ENCODE measurements at regions not wholly inside any gene's neighbourhood (a gene's known extent, or its start where the extent isn't known, plus 50 kb on each side); places are given as distances from the start of the nearest gene placed in this dataset.

DNA sequence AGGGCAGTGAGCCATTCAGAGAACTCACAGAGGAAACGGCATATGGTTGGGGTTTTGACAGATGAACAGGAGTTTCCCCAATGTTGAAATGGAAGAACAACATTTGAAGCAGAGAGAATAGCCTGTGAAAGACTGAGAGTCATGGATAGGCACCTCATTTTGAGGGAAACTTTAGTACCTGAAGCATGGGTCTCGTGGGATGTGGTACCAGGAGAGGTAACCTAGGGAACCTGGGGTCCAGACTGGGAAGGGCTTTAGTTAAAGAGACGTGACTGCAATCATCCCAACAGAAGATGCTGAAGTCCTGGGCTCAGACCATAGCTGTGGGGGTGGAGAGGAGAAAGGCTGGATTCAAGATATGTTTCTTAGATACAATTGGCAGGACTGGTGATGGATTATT lies 137.8 kb upstream of the CCL2 start:
- no peak for DNase-seq

DNA sequence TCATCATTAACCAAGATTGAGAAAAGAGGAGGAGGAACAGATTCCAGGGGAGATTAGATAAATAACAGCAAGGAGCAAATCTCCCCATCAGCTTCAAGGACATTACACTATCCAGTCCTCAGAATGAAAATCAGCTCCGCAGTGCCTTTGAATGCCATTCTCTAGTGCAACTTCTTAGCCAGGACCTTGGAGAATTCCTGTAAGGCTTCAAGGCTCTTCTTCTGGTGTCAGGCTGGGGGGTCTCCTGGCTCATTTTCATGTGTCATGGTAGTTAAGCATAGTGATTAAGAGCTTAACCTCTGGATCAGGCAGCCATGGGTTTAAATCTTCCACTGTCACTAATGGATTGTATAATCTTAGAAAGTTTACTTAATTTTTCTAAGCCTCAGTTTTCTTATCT lies 137.3 kb upstream of the CCL2 start:
- DNase-seq = no peak

DNA sequence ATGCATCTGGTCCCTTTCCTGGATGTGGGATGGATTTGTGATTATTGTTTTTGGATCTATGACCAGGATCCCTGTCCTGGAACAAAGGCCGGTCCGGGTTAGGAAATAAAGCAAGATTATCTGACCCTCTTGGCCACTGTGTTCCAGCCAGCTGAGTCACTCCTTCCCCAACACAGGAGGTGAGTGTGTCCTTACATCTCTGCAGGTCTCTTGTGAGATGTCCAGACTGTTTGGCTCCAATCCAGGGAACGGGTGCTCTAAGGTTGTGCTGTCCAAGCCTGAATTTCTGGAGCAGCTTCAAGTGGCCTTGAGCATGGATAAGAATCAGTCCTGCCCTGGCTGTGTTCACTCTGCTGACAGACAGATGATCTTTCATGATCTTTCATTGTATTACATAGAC lies 136.5 kb upstream of the CCL2 start:
- no peak for DNase-seq

DNA sequence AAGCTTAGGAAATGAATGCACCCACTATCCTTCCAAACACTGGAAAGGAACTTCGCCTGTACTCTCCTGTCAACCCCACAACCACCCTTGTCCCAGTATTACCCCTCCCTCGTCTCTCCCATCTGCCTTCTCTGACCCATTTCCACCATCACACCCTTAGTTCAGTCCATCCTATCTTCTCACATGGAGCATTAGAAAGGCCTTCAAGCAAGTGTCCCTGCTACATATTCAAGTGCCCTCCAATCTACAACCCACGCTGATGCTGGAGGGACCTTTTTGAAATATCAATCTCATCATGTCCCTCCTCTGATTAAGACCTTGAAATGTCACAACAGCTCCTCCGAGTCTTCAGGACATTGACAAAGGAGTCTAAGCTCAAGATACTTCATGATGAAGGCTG lies 133.8 kb upstream of the CCL2 start:
- DNase-seq = no peak

DNA sequence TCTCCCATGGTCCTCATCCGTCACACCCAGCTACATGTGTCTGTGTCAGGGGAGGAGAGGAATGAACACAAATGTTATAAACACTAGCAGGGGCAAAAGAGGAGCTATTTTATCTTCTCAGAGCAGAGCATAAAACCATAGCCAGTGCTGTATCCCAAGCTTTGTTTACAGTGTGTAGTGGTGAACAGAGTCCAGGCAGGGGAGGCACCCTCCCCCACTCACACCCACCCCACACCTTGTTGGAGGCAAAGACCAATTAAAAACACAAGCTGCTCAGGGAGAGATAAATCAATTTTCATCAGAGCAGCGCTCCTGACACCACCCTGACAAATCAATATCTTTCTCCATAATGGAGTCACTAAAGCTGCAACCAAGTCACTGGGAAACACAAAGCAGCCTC lies 132.6 kb upstream of the CCL2 start:
- DNase-seq = no peak

DNA sequence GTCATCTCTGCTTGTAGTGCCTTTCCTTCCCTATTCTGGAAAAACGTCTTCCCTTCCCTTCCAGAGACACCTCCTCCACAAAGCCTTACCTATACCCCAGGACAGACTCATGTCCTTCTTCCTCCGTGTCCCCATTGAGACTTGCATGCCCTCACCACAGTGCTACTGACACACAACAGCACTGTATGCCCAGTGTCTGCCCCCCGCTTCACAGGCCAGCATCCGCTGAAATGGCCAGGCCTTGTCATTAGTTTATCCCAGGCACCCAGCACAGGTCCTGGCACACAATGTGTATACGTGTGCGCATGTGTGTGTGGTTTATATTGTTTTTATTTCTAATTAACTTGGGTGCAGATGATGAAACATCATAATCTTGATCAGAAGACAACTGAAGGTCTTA lies 130.1 kb upstream of the CCL2 start:
- DNase-seq = no peak

DNA sequence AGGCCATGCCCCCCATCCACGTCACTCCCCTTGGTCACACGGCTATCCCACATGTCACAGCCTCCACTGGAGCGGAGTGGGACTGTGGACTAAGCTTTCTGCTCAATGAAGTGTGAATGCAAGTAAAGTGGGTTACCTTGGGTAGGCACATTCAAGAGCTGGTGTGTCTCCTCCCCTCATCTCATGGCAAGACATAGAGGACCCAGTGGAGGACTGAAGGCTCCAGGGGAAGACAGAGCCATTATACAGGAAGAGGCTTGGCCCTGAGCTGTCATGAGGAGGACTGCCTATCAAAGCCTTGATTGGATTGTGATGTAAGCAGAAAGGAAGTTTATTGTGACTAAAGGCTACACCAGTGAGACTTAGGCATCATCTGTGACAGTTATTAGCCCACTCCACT lies 129.2 kb upstream of the CCL2 start:
- no peak for DNase-seq

DNA sequence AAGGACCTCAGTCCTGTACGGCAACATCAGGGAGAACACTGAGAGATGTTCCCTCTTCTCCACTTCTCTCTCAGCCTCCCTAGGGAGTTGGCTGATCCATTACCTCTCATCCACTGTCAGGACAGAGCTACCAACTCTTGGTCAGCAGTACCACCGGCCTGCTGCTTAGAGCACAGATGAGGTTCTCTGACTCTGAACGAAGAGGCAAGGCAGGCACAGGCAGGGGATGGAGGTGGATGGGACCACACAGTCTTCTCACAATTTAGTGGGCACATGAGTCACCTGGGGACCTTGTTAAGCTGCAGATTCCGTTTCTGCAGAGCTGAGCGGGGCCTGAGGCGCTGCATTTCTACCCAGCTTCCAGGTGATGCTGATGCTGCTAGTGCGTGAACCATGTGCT lies 128.6 kb upstream of the CCL2 start:
- DNase-seq = no peak

DNA sequence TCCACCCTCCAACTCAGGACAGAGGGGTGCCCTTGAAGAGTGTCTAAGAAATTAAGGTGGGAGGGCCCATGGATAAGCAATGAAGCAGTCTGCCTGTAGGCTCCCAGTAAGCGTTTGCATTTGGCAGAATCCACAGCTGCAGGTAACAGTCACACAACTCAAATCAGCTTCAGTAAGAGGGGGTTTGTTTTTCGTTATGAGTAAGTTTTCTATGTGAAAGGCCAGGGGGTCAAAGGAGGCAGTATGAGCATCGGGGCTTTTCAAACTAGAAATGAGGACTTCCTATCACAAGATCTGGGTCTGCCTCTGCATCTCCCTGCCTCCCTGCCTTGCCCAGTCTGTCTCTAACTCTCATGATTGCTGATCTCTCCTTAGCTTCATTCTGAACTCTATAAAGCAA lies 128.1 kb upstream of the CCL2 start:
- no peak for DNase-seq

DNA sequence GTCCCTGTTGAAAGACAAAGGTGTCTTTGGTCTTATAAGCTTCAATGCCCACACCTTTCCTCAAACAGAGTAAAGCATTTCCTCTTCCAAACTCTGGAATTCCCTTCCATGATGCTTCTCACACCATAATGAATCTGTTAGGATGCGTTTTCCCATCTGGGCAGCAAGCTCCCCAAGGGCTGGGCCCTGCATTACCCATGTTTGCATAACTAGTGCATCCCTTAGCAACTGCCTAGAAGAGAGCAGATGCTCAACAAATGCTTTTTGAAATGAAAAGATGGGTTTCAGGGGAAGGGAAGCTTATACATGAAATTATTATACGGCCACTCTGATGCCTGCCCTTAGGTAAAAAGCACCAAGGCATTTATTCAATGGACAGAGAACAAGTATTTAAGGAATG lies 124.5 kb upstream of the CCL2 start:
- no peak for DNase-seq

DNA sequence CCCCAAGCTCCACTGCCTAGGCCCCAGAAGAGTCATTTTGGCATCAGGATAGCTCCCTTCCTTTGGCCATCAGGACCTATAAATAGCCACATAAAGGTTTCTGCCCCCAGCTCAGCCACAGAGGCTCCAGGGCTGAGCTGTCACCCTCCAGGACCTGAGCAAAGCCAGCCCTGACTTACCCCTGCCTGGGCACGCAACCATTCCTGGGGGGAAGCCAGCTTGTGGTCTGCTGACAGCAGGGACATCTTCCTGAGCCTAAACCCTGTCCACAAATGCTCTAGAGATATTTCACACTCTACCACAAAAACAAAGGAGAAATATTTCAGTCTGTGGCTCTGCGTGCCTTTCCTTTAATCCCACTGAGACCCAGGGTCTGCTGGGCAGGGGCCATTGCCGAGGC lies 123.7 kb upstream of the CCL2 start:
- DNase-seq = no peak

DNA sequence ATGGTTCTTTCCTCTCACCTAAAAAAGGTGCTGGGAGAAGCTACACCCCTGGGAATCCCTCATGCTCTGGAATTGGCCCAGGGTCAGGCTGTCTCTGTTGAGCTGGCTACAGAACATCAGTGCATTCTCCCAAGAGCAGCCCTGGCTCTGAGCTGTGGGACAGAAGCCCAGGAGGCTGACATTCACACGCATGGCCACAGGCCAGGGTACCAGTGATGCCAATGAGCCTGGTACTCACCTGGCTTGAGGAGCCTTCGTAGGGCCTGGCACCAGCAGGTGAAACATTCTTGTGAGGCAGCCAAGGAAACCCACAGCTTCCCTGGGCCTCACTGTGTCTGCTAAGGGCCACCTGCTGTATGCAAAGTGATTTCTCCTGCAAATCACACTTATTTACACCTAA lies 121.7 kb upstream of the CCL2 start:
- DNase-seq = no peak

DNA sequence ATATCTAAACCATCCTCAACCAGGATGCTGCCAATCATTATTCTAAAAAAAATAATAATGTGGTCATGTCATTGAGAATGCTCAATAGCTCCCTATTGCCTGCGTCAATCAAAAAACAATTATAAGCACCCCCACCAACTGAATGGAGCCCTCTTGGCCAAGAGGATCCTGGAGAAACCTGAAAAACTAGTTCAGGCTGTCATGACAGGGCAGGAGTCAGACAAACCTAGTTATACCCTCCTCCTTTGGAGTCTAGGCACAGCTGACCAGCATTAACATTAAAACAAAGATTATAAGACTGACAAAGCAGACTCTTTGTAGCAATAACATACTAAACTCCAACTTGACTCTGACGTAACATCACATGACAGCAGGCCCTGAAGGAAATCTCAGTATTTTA lies 119.2 kb upstream of the CCL2 start:
- no peak for DNase-seq

DNA sequence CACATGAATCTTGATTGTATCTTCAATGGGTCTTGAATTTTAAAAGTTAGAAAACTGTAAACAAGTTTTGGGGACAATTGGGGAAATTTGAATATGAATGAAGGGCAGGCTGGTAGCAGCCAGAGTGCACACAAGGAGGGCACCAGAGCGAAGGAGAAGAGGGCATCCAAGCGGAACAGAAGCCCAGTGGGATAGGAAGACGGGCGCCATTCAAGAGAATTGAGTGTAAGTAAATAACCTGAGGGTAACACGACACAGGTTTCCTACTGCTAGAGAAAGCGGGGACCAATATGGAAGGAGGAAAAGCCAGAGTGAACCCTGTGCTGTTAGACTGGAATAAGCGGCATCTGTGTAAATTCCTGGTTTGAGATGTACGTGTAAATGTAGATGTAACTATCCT lies 115.1 kb upstream of the CCL2 start:
- no peak for DNase-seq

DNA sequence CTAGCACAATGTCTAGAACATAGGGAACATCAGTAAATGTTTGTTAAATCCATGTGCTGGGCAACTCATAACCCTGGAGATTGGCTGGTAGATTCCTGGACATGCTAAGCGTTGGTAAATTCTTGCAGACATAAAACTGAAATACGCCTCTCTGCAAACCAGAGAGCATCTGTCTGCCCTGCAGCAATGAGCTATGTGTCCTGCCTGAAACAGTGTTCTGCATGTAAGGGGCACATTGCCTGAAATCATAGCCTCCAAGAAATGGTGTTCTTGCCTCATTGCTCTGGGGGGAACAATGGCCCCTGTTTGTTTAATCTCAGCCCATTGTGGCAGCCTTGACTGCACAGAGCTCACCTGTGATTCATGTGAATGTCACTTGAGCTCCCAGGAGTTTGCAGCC lies 113.5 kb upstream of the CCL2 start:
- DNase-seq = no peak

DNA sequence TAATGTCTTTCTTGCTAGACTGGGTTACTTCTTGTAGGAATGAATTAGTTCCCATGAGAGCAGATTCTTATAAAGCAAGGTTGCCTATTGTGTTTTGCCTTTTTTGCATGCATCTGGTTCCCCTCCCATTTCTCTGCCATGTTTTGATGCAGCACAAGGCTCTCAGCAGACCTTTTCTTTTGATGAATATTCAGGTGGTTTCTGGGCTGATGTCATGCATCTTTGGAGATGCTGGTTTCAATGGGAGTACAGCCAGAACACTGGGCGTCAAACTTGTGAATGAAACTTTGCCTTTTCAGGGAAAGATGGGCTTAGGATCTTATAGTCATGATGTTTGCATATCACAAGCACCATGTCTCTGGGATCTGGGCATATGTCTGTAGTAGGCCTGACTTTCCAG lies 111.7 kb upstream of the CCL2 start:
- no peak for DNase-seq

DNA sequence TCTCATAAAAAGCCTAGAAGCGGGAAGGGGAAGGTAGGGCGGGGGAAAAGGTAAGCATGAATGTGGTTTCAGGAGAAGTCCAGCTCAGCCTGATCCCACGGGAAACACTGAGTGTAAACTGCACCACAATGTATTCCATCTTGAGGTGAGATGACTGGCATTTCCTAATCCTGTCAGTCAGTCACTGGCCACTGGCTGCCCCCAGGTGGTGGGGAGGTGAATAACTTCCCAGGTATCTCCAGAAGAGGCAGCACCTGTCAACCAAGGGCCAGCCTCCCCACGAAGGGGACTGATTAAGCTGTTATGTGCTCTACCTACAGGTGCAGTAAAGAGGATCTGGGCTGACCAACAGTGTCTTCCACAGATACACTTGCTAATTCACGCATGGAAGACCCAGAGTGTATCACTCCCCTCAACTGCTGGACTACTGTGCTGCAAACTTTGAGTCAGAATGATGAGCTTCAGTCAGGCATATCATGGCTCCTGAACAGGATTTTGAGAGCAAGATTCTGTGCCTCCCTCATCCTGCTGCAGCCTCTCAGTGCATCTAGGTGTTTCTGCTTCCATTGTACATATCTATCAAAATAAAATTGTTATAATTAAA lies 108.5 kb upstream of the CCL2 start:
- no peak for DNase-seq

DNA sequence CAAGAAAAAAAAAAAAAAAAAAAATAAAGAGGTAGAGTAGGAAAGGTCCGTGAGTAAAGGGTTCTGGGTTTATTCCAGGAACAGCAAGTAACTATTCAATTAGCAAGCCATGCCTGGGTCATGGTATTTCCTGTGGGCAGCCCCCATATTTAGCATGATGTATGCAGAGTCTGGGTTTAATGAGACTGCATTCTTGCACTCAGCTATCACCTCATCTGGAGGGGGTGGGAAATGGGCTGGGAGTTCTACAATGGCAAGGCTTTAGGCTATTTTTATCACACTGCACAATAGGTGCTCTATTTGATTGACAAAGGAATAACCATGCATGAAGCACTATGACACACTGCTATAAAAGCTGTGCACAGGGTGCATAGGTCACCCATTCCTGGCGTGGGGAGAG lies 104.0 kb upstream of the CCL2 start:
- no peak for DNase-seq

DNA sequence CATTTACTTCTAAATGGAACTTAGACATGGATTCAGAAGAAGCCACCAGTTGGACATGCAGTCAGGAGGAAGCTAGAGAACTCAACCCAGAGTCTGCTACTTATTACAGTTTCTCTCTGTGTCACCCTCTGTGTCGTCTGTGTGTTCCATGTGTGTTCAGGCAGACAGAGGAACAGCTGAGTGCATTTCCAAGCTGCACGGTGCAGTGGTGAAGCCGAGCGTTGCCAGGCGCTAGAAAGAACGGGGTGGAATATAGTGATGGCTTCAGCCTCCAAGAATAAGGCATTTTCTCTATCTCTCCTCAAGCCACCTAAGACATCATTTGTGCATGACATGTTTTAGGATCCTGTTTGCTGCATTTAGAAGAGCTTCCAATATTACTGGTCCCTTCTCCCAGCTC lies 101.1 kb upstream of the CCL2 start:
- DNase-seq = no peak

DNA sequence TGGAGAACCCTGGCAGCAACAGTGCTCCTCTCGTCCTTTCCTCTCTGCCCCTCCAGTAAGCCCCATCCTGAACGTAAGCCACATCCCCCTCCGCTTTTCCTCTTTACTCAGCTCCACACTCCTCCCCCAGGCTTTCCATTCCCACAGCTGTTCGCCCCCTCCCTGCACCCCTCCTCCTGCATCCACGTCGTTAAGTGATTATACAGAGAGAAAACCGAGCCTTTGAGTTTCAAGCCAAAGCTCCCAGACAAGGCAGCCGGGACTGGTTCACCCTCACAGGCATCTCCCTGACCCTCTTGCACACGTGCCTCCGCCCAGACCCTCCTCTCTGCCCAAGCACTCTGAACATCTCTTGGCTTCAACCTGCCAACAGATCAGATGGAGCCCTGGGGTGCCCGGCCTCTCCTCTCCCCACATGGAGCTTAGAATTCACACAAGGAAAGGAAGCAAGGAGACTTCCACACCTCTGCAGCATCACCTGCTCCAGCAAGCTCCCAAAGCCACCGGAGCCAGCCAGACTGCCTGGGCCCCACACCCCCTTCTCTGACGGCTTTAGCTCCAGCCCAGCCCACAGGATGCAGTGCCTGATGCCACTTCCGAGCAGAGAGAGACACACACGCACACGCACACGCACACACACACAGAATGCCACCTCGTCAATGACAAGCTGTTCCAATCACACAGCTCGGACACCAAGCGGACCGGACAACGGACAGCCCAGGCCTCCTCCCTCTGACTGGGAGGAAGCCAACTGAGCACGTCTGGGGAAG lies 99.9 kb upstream of the CCL2 start:
- no peak for DNase-seq

DNA sequence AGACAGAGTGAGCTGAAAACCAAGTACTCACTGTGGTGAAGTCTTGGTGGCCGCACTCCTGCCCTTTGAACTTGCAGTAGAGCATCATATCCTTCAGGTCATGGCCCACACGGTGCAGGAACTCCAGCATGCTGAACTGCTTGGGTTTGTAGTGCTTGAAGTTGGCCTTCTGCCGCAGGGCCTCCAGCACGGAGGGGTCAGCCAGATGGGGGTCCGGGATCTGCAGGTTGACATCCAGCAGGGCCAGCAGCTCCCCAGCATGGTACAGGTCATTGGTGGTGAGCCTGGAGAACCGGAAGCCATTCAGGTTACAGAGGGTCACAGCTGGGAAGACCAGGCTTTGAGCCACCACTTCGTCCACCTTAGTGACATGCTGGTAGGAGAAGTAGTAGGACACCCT lies 99.1 kb upstream of the CCL2 start:
- no peak for DNase-seq

DNA sequence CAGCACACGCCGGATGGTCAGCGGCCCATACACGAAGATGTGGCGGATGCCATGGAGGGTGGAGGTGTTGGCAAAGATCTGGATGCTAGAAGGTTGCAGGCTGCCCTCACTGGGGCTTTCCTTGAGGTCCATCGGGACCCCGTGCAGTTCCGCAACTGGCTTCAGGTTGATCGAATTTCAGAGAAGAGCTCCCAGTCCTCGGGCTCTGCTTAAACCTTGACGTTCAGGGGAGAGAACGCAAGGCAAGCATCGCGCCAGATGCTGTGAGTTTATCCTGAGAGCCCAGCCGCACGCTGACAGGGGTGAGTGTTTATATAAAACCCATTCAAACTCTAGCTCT lies 98.7 kb upstream of the CCL2 start:
- DNase-seq = no peak

DNA sequence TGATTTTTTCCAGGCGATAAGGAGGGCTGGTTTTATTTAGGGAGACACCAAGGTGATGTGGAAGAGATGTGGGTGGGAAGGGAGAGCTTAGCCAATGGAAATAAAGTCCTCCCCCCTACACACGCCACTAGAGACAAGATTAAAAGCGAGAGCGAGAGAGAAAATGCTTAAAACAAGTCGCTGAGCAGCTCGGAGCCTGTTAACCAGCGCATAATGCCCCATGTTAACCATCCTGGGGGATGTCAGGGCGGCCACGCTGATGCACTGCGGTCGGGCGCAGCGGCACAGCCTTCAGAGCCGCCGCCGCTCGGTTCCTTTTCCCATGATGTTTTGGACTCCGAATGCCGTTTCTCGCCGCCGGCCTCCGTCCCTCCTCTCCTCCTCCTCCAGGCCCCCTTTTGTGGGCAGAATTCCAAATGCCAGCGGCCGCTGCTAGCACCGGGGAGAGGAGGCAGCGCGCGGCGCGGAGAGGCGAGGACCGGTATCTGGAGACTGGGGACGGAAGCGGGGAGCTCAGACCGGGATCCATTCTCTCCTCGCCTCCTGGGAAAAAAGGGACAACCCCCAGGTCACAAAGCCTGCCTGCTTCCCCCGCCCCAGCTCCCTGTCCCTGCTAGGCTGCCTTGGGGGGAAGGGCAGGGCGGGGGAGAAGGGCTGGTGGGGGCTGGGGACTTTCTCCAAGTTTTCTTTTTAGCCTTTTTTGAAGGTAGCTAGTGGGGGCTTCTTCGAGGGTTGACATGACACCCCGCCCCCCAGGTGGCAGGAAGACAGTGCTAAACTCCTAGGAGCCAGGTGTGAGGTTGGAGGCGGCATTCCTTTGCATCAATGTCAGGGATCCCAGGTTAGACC lies 98.1 kb upstream of the CCL2 start:
- DNase-seq = no peak

DNA sequence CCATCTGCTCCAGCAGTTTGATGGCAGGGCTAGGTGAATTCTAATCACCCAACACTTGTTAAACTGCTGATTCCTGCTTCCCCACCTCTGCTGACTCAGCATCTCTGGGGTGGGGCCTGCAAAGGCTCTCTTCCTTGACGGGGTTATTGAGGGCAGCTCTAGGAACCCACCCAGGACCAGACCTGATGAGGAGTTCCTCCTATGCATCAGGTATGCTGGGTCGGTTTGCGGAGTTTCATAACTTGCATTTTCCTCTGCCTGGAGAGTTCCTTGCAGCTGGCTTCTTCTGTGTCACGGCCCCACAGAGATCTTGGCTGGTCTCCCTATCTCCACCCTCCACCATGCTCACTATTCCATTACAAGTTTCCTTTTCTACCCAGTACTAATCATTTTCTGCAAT lies 93.4 kb upstream of the CCL2 start:
- no peak for DNase-seq

DNA sequence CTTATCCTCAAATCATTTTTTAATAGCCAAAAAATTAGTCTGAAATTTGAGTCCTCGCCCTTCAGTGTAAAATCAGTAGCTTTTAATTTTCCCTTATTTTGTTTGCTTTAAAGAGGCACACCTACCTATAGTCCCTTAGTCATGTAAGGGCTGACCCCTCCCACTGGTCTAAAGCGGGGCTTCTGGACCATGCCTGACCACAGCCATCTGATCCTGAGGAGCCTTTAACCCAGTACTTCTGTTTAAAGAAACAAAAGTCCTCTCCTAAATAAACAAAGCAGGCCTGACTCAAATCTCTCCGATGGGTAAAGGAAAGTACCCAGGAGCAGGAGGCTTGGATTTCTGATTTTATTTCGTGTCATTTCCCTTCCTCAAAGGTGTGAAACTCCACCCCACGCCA lies 92.0 kb upstream of the CCL2 start:
- DNase-seq = no peak

Data from bone marrow (tissue), 2 donors.